Epithelial cell of esophagus (primary cell): ENCODE measurements at regions not wholly inside any gene's neighbourhood (a gene's known extent, or its start where the extent isn't known, plus 50 kb on each side); places are given as distances from the start of the nearest gene placed in this dataset.

Experiments used
- DNase-seq: peaks from one replicate; pipeline ENCODE4 v3.0.0; 2010; ENCODE audit warnings: low read depth
- H3K4me3 ChIP-seq: 2 replicates; pipeline ENCODE4 v1.5.1; 2011; ENCODE audit warnings: mild to moderate bottlenecking, low read length, control low read depth
- TF ChIP-seq, protein P1 (sequence below): IDR thresholded peaks from 2 replicates; pipeline ENCODE4 v1.5.1; 2011; ENCODE audit warnings: low read depth, mild to moderate bottlenecking, low read length, control low read depth, inconsistent platforms; ENCODE audit not compliant: insufficient read depth; ENCODE audit errors: missing control alignments

DNA sequence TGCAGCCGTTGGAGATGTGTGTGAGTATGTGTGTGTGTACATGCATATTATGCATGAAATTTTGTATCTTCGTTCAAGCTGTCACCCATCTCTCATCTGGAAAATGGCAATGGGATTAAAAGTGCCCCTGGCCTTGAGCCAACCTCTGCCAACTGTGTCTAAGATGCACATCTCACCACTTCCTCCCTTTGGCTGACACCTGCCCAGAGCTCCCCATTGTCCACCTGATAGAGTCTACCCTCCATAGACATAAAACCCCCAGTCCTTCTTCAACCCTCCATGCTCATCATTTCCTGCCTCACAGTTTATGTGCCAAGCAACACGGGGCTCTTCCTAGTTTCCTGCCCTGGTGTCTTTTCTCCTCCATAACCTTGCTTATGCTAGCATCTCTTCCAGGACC, 187.5 kb upstream of the HES1 start:
- no peak overlapping the region for H3K4me3 ChIP-seq
- no peak for DNase-seq
- TF ChIP-seq, protein P1, sequence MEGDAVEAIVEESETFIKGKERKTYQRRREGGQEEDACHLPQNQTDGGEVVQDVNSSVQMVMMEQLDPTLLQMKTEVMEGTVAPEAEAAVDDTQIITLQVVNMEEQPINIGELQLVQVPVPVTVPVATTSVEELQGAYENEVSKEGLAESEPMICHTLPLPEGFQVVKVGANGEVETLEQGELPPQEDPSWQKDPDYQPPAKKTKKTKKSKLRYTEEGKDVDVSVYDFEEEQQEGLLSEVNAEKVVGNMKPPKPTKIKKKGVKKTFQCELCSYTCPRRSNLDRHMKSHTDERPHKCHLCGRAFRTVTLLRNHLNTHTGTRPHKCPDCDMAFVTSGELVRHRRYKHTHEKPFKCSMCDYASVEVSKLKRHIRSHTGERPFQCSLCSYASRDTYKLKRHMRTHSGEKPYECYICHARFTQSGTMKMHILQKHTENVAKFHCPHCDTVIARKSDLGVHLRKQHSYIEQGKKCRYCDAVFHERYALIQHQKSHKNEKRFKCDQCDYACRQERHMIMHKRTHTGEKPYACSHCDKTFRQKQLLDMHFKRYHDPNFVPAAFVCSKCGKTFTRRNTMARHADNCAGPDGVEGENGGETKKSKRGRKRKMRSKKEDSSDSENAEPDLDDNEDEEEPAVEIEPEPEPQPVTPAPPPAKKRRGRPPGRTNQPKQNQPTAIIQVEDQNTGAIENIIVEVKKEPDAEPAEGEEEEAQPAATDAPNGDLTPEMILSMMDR: no peak

DNA sequence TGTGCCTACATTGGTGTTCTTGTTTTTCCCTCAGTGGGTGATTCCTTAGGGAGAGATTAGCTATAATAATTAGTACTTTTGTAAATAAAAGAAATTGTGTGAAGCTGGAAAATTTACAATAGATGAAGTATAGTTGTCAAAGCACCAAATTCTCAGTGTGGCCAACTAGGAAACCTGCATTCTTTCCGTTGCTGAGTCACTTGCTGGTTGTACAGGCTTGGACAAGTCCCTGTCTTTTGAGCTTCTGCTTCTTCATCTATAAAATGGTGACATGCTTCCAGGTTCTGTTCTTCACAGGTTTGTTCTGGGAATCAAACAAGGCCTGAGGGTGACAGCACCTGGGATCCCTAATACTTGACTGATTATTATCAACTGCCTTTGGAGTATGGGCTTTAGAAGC, 184.1 kb upstream of the HES1 start:
- TF ChIP-seq, protein P1: no peak
- peak; percentile 88 for DNase-seq
- no peak overlapping the region for H3K4me3 ChIP-seq

DNA sequence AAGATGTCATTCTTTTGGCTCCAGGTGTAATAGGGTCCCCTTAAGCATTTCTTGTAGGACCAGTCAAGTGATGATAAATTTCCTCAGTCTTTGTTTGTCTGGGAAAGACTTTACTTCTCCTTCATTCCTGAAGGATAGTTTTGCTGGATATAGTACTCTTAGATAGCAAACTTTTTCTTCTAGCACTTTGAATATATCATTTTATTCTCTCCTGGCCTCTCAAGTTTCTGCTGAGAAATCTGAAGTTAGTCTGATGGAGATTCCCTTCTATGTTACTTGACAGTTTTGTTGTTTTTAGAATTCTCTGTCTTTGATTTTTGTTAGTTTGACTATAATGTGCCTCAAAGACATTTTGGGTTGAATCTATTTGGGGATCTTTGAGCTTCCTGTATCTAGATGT, 181.2 kb upstream of the HES1 start:
- TF ChIP-seq, protein P1: no peak
- no peak for DNase-seq
- H3K4me3 ChIP-seq: no peak overlapping the region

DNA sequence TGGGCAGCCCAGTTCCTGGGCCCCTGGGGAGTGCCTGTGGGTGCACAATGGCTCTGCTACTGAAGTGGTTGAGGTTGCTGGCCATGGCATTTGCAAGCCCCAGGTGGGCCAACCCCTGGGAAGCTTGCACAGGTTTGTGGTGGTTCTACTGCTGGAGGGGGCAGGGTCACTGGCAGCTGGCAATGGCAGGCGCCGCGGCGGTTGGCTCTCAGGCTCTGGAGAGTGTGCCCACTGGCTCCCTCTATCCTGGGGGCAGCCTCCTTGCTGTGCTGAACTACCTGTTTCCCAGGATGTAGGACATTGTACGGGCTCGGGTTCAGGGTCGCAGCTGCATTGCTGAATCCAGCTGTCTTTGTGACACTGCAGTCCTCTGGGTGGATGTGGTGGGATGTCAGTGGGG, 180.2 kb upstream of the HES1 start:
- no peak for DNase-seq
- TF ChIP-seq, protein P1: no peak
- H3K4me3 ChIP-seq: no peak overlapping the region

DNA sequence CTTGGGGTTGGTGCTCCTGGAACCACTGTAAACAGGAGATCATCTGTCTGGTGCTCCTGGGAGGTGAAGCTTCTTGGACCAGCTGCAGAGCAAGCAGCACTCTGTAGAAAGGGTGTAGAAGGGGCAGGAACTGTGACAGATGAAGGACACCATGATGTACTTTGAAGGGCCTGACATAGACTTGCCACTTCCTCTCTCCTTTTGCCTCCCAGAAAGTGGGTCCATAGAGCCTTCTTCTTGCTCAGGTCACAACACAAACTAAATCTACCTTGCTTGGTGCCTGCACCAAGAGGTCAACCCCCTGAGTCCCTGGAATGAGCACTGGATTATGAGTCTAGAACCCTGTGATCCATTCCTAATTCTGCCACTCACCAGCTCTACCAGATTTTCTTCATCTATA, 176.1 kb upstream of the HES1 start:
- TF ChIP-seq, protein P1: no peak
- no peak overlapping the region for H3K4me3 ChIP-seq
- DNase-seq: no peak

DNA sequence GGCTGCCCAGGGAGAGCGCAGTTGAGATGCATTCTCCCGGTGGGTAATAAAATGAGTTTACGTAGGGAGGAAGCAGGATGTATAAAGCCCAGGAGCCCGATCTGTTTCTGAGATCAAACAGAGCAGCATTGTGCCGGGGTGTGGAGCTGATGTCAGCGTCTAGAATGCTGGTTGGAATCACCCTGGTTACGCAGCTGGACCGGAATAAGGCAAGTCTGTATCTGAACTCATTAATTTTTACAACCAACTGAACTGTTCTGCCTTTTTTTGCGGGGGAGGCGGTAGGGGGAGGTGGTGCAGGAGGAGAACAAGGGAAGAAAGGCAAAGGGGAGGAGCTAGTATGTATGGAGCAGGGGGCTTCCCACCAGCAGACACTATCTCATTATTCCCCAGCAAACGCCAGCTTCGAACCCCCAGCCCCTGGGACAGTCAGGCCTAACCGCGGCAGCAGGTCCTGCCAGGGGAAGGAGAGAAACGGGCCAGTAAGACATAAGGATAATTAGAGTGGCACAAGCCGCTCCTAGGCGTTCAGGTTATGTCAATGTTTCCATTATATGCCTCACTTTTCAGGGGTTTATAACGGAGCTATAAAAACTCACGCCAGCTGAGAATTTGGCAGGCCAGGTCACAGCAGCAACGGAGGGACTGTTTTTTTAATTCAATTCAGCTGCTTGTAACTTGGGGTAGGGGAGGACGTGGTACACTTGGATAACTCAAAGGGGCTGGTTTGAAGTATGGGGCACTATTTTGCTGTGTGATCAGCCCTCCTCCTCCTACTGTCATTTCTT, 175.3 kb upstream of the HES1 start:
- H3K4me3 ChIP-seq: no peak overlapping the region
- DNase-seq: peak; percentile 24
- TF ChIP-seq, protein P1: no peak
